ENCODE measurements at regions not wholly inside any gene's neighbourhood (a gene's known extent, or its start where the extent isn't known, plus 50 kb on each side); places are given as distances from the start of the nearest gene placed in this dataset.

GRCh38 chr5:114999176-114999575, 170.5 kb downstream of the TRIM36 start:
- H3K4me3 ChIP-seq (ENCODE audit: low read depth, low read length), result no peak overlapping the region
- TF ChIP-seq CTCF (IDR thresholded peaks at IDR 0.05; ENCODE audit: borderline replicate concordance, insufficient read depth, low read depth, low read length), result no peak

GRCh38 chr5:114989512-114989911, 180.2 kb downstream of the TRIM36 start:
- no peak overlapping the region for H3K4me3 ChIP-seq (ENCODE audit: low read depth, low read length)
- no peak for TF ChIP-seq CTCF (IDR thresholded peaks at IDR 0.05; ENCODE audit: borderline replicate concordance, insufficient read depth, low read depth, low read length)

GRCh38 chr5:114988096-114988495, 181.6 kb downstream of the TRIM36 start:
- H3K4me3 ChIP-seq (ENCODE audit: low read depth, low read length), result no peak overlapping the region
- no peak for TF ChIP-seq CTCF (IDR thresholded peaks at IDR 0.05; ENCODE audit: borderline replicate concordance, insufficient read depth, low read depth, low read length)

GRCh38 chr5:114984796-114985195, 184.9 kb downstream of the TRIM36 start:
- H3K4me3 ChIP-seq (ENCODE audit: low read depth, low read length), result no peak overlapping the region
- TF ChIP-seq CTCF (IDR thresholded peaks at IDR 0.05; ENCODE audit: borderline replicate concordance, insufficient read depth, low read depth, low read length), result no peak

GRCh38 chr5:114981111-114981510, 188.6 kb downstream of the TRIM36 start:
- no peak for TF ChIP-seq CTCF (IDR thresholded peaks at IDR 0.05; ENCODE audit: borderline replicate concordance, insufficient read depth, low read depth, low read length)
- no peak overlapping the region for H3K4me3 ChIP-seq (ENCODE audit: low read depth, low read length)

- no peak overlapping the region for H3K4me3 ChIP-seq (ENCODE audit: low read depth, low read length)
- no peak for TF ChIP-seq CTCF (IDR thresholded peaks at IDR 0.05; ENCODE audit: borderline replicate concordance, insufficient read depth, low read depth, low read length)
These were observed 191.6 kb downstream of the TRIM36 start for GRCh38 chr5:114977979-114978573.

- no peak for TF ChIP-seq CTCF (IDR thresholded peaks at IDR 0.05; ENCODE audit: borderline replicate concordance, insufficient read depth, low read depth, low read length)
- H3K4me3 ChIP-seq (ENCODE audit: low read depth, low read length), result no peak overlapping the region
These were observed 200.2 kb downstream of the TRIM36 start for GRCh38 chr5:114969482-114969881.
